Lower lobe of right lung (tissue), 2 donors: ENCODE measurements at regions not wholly inside any gene's neighbourhood (a gene's known extent, or its start where the extent isn't known, plus 50 kb on each side); places are given as distances from the start of the nearest gene placed in this dataset.

Source experiments
- ATAC-seq, 2 donors: fragments of 200-7000 bp; cut with Tn5 transposase; one replicate each; pipeline ENCODE4 v1.9.1; 2020 to 2022; ENCODE audit warnings: mild to moderate bottlenecking in 2 of 2, moderate library complexity in 2 of 2
- DNase-seq: peaks from one replicate; pipeline ENCODE4 v3.0.0-alpha.2; 2020
- H3K27ac ChIP-seq: fragments of 200-600 bp; one replicate; pipeline ENCODE4 v1.8.0; 2022
- H3K27me3 ChIP-seq: fragments of 200-600 bp; one replicate; pipeline ENCODE4 v1.8.0; 2022; ENCODE audit warnings: low read depth
- H3K36me3 ChIP-seq: fragments of 200-600 bp; one replicate; pipeline ENCODE4 v1.8.0; 2022; ENCODE audit warnings: mild to moderate bottlenecking
- H3K4me1 ChIP-seq: fragments of 200-600 bp; one replicate; pipeline ENCODE4 v1.8.0; 2022
- H3K4me3 ChIP-seq: fragments of 200-600 bp; one replicate; pipeline ENCODE4 v1.8.0; 2022; ENCODE audit warnings: mild to moderate bottlenecking
- H3K9me3 ChIP-seq: fragments of 200-600 bp; one replicate; pipeline ENCODE4 v1.8.0; 2022
- CTCF ChIP-seq: fragments of 200-600 bp; IDR thresholded peaks from one replicate; pipeline ENCODE4 v1.8.0; 2022; ENCODE audit warnings: antibody characterized with exemption, mild to moderate bottlenecking
- intact Hi-C: fragments of 100-400 bp; cut with DNase I; formaldehyde crosslinking; loops from one replicate; pipeline ENCODE4 v1.11.0; 2022
- donor health status: DM: no; HTN: yes; CAD: no; lungs with severe emphysema.

DNA sequence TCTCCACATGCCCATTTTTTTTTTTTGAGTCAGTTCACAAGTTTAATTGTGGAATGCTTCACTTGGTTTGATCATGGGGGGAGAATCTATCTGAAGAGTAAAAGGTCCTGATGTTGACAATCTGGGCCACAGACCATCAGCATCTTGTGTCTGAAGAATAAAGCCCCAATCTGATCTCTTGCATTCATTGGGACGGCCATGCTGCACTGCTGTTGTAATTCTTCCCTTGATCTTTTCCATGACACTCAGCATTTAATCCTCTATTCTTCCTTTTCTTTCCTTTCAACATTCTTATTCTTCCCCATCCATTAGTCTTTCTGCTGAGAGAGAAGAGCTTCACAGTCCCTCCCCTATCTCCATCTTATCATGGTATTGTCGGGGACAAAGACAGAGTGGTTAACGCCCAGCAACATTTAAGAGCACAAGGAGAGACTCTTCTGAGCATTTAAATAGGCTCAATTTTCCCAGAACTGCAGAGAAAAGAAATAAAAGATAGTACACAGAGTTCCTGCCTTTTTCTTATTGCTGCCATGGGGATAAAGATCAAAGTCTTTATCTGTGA lies 1157.3 kb downstream of the SORCS3 start:
- H3K36me3 ChIP-seq, result no peaks in the 10 kb centered on the region

GRCh38 chr10:105797234-105797890 lies 1156.3 kb downstream of the SORCS3 start:
- Histone ChIP-seq H3K27me3 (no peaks in the 10 kb centered on the region), H3K4me3 (no peak overlapping the region), H3K4me1 (no peaks in the 10 kb centered on the region), H3K9me3 (no peaks in the 10 kb centered on the region), H3K27ac (no peak overlapping the region), H3K36me3 (no peaks in the 10 kb centered on the region)
- DNase-seq, result no peak
- intact Hi-C loops, result no loop called here
- peak; percentile 87 to 88 for ATAC-seq
- TF ChIP-seq CTCF, result peak; percentile 39

More for the DNA sequence above, 1157.3 kb downstream of the SORCS3 start:
- no peak for ATAC-seq
- TF ChIP-seq CTCF, result no peak
- DNase-seq, result no peak
- Histone ChIP-seq H3K27me3 (no peaks in the 10 kb centered on the region), H3K4me3 (no peak overlapping the region), H3K27ac (no peak overlapping the region), H3K9me3 (no peaks in the 10 kb centered on the region), H3K4me1 (no peaks in the 10 kb centered on the region)
- intact Hi-C loops, result no loop called here

- no peak for ATAC-seq
- H3K27ac ChIP-seq, result no peak overlapping the region
- no peaks in the 10 kb centered on the region for H3K27me3 ChIP-seq
- intact Hi-C loops, result no loop called here
- no peak overlapping the region for H3K4me3 ChIP-seq
- no peaks in the 10 kb centered on the region for H3K36me3 ChIP-seq
- H3K4me1 ChIP-seq, result no peaks in the 10 kb centered on the region
- no peak for TF ChIP-seq CTCF
- no peaks in the 10 kb centered on the region for H3K9me3 ChIP-seq
- no peak for DNase-seq
Measured at GRCh38 chr10:105793071-105793470, 1152.0 kb downstream of the SORCS3 start.

DNA sequence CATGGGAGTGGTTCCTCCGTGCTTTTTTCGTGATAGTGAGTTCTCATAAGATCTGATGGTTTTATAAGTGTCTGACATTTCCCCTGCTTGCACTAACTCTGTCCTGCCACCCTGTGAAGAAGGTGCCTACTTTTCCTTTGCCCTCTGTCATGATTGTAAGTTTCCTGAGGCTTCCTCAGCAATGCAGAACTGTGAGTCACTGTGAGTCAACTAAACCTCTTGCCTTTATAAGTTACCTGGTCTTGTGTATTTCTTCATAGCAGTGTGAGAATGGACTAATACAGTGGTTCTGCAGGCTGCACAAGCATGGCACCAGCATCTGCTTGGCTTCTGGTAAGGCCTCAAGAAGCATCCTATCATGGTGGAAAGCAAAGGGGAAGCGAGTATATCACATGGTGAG lies 1144.6 kb downstream of the SORCS3 start:
- H3K27me3 ChIP-seq, result no peaks in the 10 kb centered on the region
- no peaks in the 10 kb centered on the region for H3K9me3 ChIP-seq
- H3K4me3 ChIP-seq, result no peak overlapping the region
- no peak for ATAC-seq
- DNase-seq, result no peak
- no peak for TF ChIP-seq CTCF
- intact Hi-C loops, result no loop called here
- H3K27ac ChIP-seq, result no peak overlapping the region
- H3K4me1 ChIP-seq, result no peaks in the 10 kb centered on the region
- H3K36me3 ChIP-seq, result no peaks in the 10 kb centered on the region

DNA sequence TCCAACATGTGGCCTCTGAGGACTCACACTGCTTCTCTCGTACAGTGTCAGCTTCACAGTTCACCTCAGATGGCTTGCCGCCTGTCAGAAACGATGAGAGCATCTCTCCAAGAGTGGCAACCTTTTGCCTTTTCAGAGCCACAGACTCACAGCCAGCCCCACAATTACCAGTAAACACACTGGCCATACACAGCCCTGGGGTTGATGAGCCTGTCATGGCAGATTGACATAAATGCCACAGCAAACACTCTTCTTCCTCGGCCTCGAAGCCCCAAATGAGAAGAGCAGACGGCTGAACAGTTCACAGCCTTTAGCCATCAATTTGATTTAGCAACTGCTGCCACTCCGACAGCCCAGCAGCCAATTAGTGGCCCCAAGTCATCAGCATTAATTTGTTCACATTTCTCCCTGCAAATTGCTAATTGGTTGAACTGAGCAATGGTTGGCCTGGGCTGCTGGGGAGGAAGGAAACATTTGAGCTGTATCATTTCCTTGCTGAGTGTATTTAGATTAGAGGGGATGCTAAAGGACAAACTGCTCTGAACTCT lies 1142.9 kb downstream of the SORCS3 start:
- DNase-seq, result no peak
- Histone ChIP-seq H3K4me1 (no peaks in the 10 kb centered on the region), H3K36me3 (no peaks in the 10 kb centered on the region), H3K9me3 (no peaks in the 10 kb centered on the region), H3K27me3 (no peaks in the 10 kb centered on the region), H3K27ac (no peak overlapping the region), H3K4me3 (no peak overlapping the region)
- intact Hi-C loops, result no loop called here
- ATAC-seq, result no peak
- TF ChIP-seq CTCF, result no peak
